NCI-H1105 (cell line): ENCODE measurements at regions not wholly inside any gene's neighbourhood (a gene's known extent, or its start where the extent isn't known, plus 50 kb on each side); places are given as distances from the start of the nearest gene placed in this dataset.
A peak's percentile ranks its signal among the peaks of the same experiment; 100 is the strongest.
"Not testable (repeated sequence)": the region's sequence is repeated elsewhere in the genome, so short reads cannot be mapped to it uniquely, and the experiment has no call there.

Source experiments
- DNase-seq: peaks from one replicate; lab custom pipeline; 2025; lab: John Stamatoyannopoulos, UW

GRCh38 chr21:20774737-20775136 lies 223.5 kb upstream of the NCAM2 start:
- no peak for DNase-seq

DNA sequence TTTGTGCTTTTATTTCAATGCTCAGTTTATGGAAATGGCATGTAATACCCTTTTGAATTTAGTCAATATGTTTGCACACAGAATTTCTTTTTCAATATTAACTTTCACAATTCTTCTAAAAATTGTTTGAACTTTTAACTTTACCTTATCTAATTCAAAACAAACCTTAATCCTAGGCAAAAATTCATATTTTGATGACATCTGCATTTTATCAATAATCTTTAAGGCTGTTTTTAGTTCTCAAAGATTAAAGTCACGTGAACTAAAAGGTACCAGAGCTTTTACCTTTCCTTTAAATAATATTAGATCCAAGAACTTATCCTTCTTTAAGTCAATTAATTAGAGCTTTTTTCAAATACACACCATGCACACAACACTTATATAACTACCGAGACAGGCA lies 218.9 kb upstream of the NCAM2 start:
- DNase-seq, result no peak

DNA sequence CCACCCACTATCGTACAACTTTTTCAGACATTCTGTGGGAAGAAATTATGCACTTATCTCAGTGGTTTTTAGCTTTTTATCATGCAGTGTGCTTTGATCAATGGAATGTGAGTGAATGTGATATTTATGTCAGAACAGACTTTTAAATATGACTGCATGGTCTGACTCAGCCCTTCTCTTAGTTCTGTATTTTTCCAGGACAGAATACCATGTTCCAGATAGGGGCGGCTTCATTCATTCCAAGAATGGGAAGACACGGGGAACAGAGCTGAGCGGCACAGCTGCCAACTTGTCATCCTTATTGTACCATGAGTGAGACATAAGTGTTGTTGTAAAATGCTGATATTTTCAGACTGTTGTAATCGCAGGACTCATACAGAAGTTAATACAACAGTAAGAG lies 214.6 kb upstream of the NCAM2 start:
- DNase-seq, result no peak

DNA sequence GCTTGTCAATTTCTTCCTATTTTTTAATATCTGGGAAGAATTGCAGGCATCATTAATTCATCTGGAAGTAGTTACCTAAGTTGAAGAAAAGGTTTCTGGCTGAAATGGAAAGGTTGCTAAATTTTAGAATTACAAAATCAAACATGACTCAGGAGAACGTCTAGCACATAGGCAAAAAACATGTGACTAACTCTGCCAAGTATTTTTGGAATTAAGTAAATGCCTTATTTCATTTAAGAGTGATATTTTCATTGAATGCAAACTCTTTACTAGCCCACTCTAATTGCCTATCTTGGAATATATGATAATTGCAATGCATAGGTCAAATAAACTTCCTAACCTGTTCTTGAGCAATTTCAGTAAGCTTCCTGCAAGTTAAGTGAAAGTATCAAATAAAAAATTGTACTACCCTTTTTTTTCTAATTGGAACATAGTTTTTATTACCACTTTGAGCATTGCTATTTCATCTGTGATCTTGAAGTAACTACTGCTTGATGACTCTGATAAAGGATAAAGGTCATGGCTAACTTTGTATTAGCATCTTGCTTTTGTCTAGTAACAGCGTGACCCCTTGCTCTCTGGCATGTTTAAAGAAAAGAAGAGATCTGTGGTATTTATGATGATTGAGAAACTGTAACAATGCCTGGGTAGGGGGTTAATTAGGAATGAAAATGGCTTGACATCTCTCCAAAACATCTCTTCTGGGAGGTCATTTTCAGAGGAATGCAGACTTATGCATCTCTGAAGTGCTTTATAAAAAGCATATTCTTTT lies 208.3 kb upstream of the NCAM2 start:
- DNase-seq, result no peak

DNA sequence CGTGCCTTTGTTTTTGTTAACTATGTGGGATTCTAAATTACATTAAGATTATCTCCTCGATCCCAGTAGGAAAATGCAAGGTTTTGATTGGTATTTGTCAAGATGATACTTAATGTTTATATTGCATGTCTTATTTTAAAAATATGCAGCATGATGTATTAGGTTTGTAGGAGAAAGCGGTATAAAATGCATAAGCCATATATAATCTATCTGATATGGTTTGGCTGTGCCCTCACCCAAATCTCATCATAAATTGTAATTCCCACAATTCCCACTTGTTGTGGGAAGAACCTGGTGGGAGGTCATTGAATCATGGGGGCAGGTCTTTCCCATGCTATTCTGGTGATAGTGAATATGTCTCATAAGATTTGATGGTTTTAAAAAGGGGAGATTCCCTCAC lies 198.1 kb upstream of the NCAM2 start:
- no peak for DNase-seq

- DNase-seq, result no peak
Observed at GRCh38 chr21:20802201-20802600, 196.0 kb upstream of the NCAM2 start.

DNA sequence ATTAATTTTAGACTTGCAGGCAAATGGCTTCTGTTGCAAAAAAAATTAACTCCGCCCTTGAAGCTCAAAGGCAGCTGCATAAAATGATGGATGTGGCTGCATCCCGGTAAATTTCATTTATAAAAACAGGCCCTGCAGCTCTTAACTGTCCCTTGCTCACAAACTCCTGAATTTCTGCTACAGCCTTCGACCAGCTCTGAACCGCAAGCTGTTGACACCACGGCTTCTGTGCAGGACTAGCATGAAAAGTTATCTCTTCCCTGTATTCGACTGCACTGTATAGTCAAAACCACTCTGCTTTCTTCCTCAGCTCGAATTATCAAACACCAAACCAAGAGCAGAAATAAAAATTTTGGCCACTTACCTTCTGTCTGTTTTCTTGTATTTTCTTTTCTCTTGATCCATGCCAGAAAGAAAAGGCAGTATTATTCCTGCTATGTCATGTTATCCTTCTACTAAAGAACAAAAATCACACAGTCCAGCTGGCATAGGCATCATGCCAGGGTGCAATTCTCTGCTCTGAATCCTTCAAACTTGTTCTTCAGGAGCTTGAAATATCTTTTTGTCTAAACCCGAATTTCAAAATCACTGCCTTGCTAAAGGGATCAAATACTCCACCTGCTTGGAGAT lies 195.5 kb upstream of the NCAM2 start:
- DNase-seq, result no peak

- no peak for DNase-seq
Observed at GRCh38 chr21:20811702-20812101, 186.5 kb upstream of the NCAM2 start.

GRCh38 chr21:20814090-20814489 lies 184.1 kb upstream of the NCAM2 start:
- no peak for DNase-seq

DNA sequence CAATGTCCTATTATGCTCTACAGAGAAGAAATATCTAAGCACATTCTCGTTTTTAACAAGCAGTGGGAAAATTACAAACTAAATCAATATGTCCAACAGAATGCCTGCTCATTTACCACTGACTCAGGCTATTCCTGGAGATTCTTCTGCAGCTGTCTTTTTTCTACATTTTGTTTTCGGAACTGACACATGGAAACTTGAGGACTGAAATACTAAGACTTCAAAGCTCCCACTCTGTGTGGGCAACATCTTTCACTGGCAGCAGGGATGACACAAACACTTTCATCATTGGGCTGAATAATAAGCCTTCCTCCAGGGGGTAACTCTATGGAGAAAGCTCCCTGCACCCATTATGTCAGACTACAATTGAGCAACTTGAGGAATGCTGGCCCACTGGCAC lies 175.5 kb upstream of the NCAM2 start:
- no peak for DNase-seq

DNA sequence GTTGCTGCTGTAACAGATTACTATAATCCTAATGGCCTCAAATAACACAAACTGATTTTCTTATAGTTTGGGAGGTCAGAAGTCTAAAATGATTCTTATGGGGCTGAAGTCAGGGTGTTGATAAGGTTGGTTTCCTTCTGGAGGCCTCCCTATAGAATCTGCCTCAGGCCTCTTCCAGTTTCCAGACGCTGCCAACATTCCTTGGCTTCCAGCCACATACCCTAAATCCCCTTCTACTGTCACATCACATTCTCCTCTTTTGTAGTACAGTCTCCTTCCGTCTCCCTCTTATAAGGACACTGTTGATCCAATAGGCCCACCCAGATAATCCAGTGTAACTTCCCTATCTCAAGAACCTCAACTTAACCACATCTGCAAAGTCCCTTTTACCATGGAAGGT lies 145.3 kb upstream of the NCAM2 start:
- no peak for DNase-seq

GRCh38 chr21:20856926-20857325 lies 141.3 kb upstream of the NCAM2 start:
- peak; percentile 67 for DNase-seq

- no peak for DNase-seq
Observed at GRCh38 chr21:20874202-20874601, 124.0 kb upstream of the NCAM2 start.

GRCh38 chr21:20875742-20876141 lies 122.5 kb upstream of the NCAM2 start:
- DNase-seq, result no peak

DNA sequence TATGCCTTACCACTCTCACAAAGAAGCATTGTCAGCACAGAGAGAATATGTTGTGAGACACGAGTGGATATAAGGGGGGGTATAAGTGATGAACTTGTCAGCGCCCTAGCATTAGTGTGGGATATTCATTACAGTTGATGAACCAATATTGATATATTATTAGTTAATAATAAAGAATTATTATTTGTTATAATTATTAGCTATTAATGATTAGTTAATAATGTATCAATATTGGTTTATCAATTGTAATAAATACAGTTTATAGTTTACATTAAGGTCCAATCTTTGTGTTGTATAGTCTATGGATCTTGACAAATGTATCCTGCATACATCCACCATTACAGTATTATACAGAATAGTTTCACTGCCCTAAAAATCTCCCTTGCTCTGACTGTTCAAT lies 120.2 kb upstream of the NCAM2 start:
- DNase-seq, result no peak

GRCh38 chr21:20882462-20883407 lies 115.5 kb upstream of the NCAM2 start:
- DNase-seq, result peak; percentile 53

GRCh38 chr21:20883408-20883800 lies 114.8 kb upstream of the NCAM2 start:
- no peak for DNase-seq

- DNase-seq, result no peak
Observed at GRCh38 chr21:20902511-20902910, 95.7 kb upstream of the NCAM2 start.

DNA sequence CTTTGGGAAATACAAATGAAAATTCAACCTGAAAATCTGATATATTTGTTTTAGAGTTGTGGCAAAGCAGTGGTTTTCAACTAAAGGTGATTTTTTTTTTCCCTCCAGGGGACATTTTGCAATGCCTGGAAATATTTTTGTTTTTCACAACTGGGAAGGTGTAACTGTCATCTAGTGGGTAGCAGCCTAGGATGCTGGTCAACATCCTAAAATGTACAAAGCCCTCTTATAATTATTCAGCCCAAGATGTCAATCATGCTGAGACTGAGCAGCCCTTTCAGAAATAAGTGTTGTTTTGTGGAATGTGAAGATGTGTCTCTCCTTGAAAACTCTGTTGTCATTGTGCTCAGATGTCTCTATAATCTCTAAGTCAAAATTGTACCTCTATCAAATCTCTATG lies 95.2 kb upstream of the NCAM2 start:
- DNase-seq, result no peak

- not testable (repeated sequence) for DNase-seq
Observed at GRCh38 chr21:20927555-20927954, 70.7 kb upstream of the NCAM2 start.

DNA sequence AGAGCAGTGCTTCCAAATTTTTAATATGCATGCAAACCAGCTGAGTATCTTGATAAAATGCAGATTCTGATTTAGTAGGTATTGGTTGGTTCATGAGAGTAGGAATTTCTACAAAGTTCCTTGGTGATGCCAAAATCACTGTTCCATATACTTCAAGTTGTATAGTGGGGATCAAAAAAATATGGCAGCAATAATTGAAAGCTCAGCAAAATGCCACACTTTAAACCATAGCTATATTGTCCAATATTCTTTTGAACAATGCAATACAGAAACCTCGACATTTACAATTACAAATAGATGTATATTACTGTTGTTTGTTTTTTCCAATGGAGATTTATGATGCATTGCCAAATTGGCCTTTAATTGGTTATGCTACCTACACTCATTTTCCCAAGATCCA lies 55.7 kb upstream of the NCAM2 start:
- DNase-seq, result no peak

GRCh38 chr21:20943561-20943997 lies 54.6 kb upstream of the NCAM2 start:
- DNase-seq, result no peak

GRCh38 chr21:20944139-20944538 lies 54.1 kb upstream of the NCAM2 start:
- DNase-seq, result no peak
